B cell (primary cell): ENCODE measurements at regions not wholly inside any gene's neighbourhood (a gene's known extent, or its start where the extent isn't known, plus 50 kb on each side); places are given as distances from the start of the nearest gene placed in this dataset.
"Not testable (repeated sequence)": the region's sequence is repeated elsewhere in the genome, so short reads cannot be mapped to it uniquely, and the experiment has no call there.

Source experiments
- CTCF ChIP-seq: fragments of 200-600 bp; IDR thresholded peaks from one replicate; pipeline ENCODE4 v1.8.0; 2022; ENCODE audit warnings: antibody characterized with exemption, mild to moderate bottlenecking
- EZH2 ChIP-seq: IDR thresholded peaks from 2 replicates; pipeline ENCODE4 v1.6.1; 2012; ENCODE audit warnings: borderline replicate concordance, low read depth, mild to moderate bottlenecking, moderate library complexity, low read length; ENCODE audit not compliant: insufficient read depth, poor library complexity, severe bottlenecking

- not testable (repeated sequence) for TF ChIP-seq CTCF, EZH2
These were observed 1329.8 kb downstream of the RPIA start for GRCh38 chr2:90021234-90021633.
